DMS 273 treated with DMSO at 0.1 percent for 48 hours (cell line): ENCODE measurements at regions not wholly inside any gene's neighbourhood (a gene's known extent, or its start where the extent isn't known, plus 50 kb on each side); places are given as distances from the start of the nearest gene placed in this dataset.

Experiments used
- DNase-seq: peaks from one replicate; lab custom pipeline; 2025; lab: John Stamatoyannopoulos, UW

GRCh38 chr13:22311734-22312404 is 641.0 kb downstream of the FGF9 start:
- no peak for DNase-seq

- no peak for DNase-seq
Measured at GRCh38 chr13:22312405-22312803, 641.5 kb downstream of the FGF9 start.

- no peak for DNase-seq
Measured at GRCh38 chr13:22316494-22317025, 645.7 kb downstream of the FGF9 start.

GRCh38 chr13:22320991-22321390 is 650.1 kb downstream of the FGF9 start:
- no peak for DNase-seq

- no peak for DNase-seq
Measured at GRCh38 chr13:22325761-22326160, 654.9 kb downstream of the FGF9 start.

GRCh38 chr13:22332416-22332815 is 661.5 kb downstream of the FGF9 start:
- no peak for DNase-seq

- no peak for DNase-seq
Measured at GRCh38 chr13:22336460-22336859, 665.6 kb downstream of the FGF9 start.

GRCh38 chr13:22357132-22357531 is 686.3 kb downstream of the FGF9 start:
- DNase-seq = no peak

- DNase-seq = no peak
Measured at GRCh38 chr13:22369090-22369489, 698.2 kb downstream of the FGF9 start.

GRCh38 chr13:22369840-22370239 is 699.0 kb downstream of the FGF9 start:
- DNase-seq = no peak

- DNase-seq = no peak
Measured at GRCh38 chr13:22372261-22372660, 701.4 kb downstream of the FGF9 start.

GRCh38 chr13:22375151-22375550 is 704.3 kb downstream of the FGF9 start:
- DNase-seq = no peak

- no peak for DNase-seq
Measured at GRCh38 chr13:22387899-22388298, 717.0 kb downstream of the FGF9 start.

GRCh38 chr13:22399801-22400420 is 729.0 kb downstream of the FGF9 start:
- DNase-seq = no peak

GRCh38 chr13:22402682-22403081 is 731.8 kb downstream of the FGF9 start:
- no peak for DNase-seq

GRCh38 chr13:22403144-22403543 is 732.3 kb downstream of the FGF9 start:
- DNase-seq = no peak

GRCh38 chr13:22405891-22406290 is 735.0 kb downstream of the FGF9 start:
- DNase-seq = no peak

- no peak for DNase-seq
Measured at GRCh38 chr13:22412452-22412851, 741.6 kb downstream of the FGF9 start.

- no peak for DNase-seq
Measured at GRCh38 chr13:22422023-22422422, 751.1 kb downstream of the FGF9 start.

GRCh38 chr13:22422712-22423111 is 751.8 kb downstream of the FGF9 start:
- no peak for DNase-seq

GRCh38 chr13:22423261-22423660 is 752.4 kb downstream of the FGF9 start:
- no peak for DNase-seq

GRCh38 chr13:22425087-22425486 is 754.2 kb downstream of the FGF9 start:
- DNase-seq = no peak

- DNase-seq = no peak
Measured at GRCh38 chr13:22427066-22427465, 753.7 kb upstream of the SGCG start.

GRCh38 chr13:22427783-22428182 is 753.0 kb upstream of the SGCG start:
- no peak for DNase-seq
